ELR (cell line): ENCODE measurements at regions not wholly inside any gene's neighbourhood (a gene's known extent, or its start where the extent isn't known, plus 50 kb on each side); places are given as distances from the start of the nearest gene placed in this dataset.
A peak's percentile ranks its signal among the peaks of the same experiment; 100 is the strongest.

ENCODE experiments used
- DNase-seq: peaks from one replicate; pipeline ENCODE4 v3.0.0-alpha.2; 2015; ENCODE audit warnings: low read depth

GRCh38 chr12:31867292-31867691 lies 91.9 kb upstream of the RESF1 start:
- no peak for DNase-seq

GRCh38 chr12:31866523-31866922 lies 92.7 kb upstream of the RESF1 start:
- no peak for DNase-seq

- DNase-seq, result no peak
Observed at GRCh38 chr12:31865023-31865422, 94.2 kb upstream of the RESF1 start.

- DNase-seq, result no peak
Observed at GRCh38 chr12:31861360-31861759, 97.9 kb upstream of the RESF1 start.

- no peak for DNase-seq
Observed at GRCh38 chr12:31860401-31860800, 98.8 kb upstream of the RESF1 start.

- no peak for DNase-seq
Observed at GRCh38 chr12:31859232-31859977, 99.8 kb upstream of the RESF1 start.

- DNase-seq, result no peak
Observed at GRCh38 chr12:31855427-31855826, 103.8 kb upstream of the RESF1 start.

- DNase-seq, result no peak
Observed at GRCh38 chr12:31853977-31854376, 105.2 kb upstream of the RESF1 start.

- no peak for DNase-seq
Observed at GRCh38 chr12:31853520-31853919, 105.7 kb upstream of the RESF1 start.

- DNase-seq, result peak; percentile 10
Observed at GRCh38 chr12:31850268-31850667, 108.9 kb upstream of the RESF1 start.

GRCh38 chr12:31849090-31849687 lies 110.0 kb upstream of the RESF1 start:
- peak; percentile 63 for DNase-seq

GRCh38 chr12:31846405-31846804 lies 112.8 kb upstream of the RESF1 start:
- no peak for DNase-seq

GRCh38 chr12:31845613-31846322 lies 113.4 kb upstream of the RESF1 start:
- no peak for DNase-seq

- no peak for DNase-seq
Observed at GRCh38 chr12:31843398-31844095, 114.7 kb upstream of the AMN1 start.

GRCh38 chr12:31837913-31838312 lies 109.1 kb upstream of the AMN1 start:
- no peak for DNase-seq

GRCh38 chr12:31835276-31835882 lies 106.6 kb upstream of the AMN1 start:
- no peak for DNase-seq

GRCh38 chr12:31834150-31834549 lies 105.3 kb upstream of the AMN1 start:
- no peak for DNase-seq

- no peak for DNase-seq
Observed at GRCh38 chr12:31832740-31833729, 104.2 kb upstream of the AMN1 start.

GRCh38 chr12:31828071-31828470 lies 99.2 kb upstream of the AMN1 start:
- DNase-seq, result no peak

GRCh38 chr12:31822761-31823160 lies 93.9 kb upstream of the AMN1 start:
- DNase-seq, result no peak

- DNase-seq, result no peak
Observed at GRCh38 chr12:31821484-31821883, 92.7 kb upstream of the AMN1 start.
